Stomach (tissue), 8 donors: ENCODE measurements at regions not wholly inside any gene's neighbourhood (a gene's known extent, or its start where the extent isn't known, plus 50 kb on each side); places are given as distances from the start of the nearest gene placed in this dataset.

Experiments
- DNase-seq, 2 donors: peaks; one replicate each; pipeline versions ENCODE4 v3.0.0 to v3.0.0-alpha.2; 2013 to 2019
- H3K27ac ChIP-seq, 5 donors: fragments of 200-600 bp in 4 of 5; sonication (generic) in 4 of 5; one replicate each; pipeline ENCODE4 v1.5.1; 2013 to 2019; ENCODE audit warnings: mild to moderate bottlenecking in 1 of 5, moderate library complexity in 1 of 5
- H3K27me3 ChIP-seq, 3 donors: fragments of 200-600 bp; sonication (generic); one replicate each; pipeline ENCODE4 v1.5.1; 2017 to 2019; ENCODE audit warnings: mixed run types in 1 of 3
- H3K36me3 ChIP-seq, 4 donors: fragments of 200-600 bp; sonication (generic); 1 replicate in 3 of 4; 2 replicates in 1 of 4; pipeline ENCODE4 v1.5.1; 2016 to 2019
- H3K4me1 ChIP-seq, 4 donors: fragments of 200-600 bp; sonication (generic); one replicate each; pipeline ENCODE4 v1.5.1; 2016 to 2019
- H3K4me3 ChIP-seq, 4 donors: fragments of 200-600 bp; sonication (generic) in 3 of 4; one replicate each; pipeline ENCODE4 v1.5.1; 2016 to 2019; ENCODE audit warnings: mild to moderate bottlenecking in 1 of 4
- H3K9me3 ChIP-seq, 4 donors: fragments of 200-600 bp; sonication (generic); one replicate each; pipeline ENCODE4 v1.5.1; 2016 to 2019
- CTCF ChIP-seq, 7 experiments: fragments of 450-650 bp in 4 of 7; fragments of 200-600 bp in 3 of 7; sonication (generic) in 3 of 7; IDR thresholded peaks; one replicate each; pipeline ENCODE4 v1.5.1; 2016 to 2019; ENCODE audit warnings: antibody characterized with exemption in 7 of 7, control low read depth in 2 of 7, mild to moderate bottlenecking in 1 of 7
- EP300 ChIP-seq: sonication (generic); formaldehyde crosslinking; IDR thresholded peaks from one replicate; pipeline ENCODE4 v1.6.1; 2017; ENCODE audit warnings: antibody characterized with exemption
- POLR2A ChIP-seq, 4 donors: fragments of 450-650 bp; IDR thresholded peaks; one replicate each; pipeline ENCODE4 v1.6.1; 2016; ENCODE audit warnings: antibody characterized with exemption in 4 of 4, control low read depth in 2 of 4, mild to moderate bottlenecking in 1 of 4, moderate library complexity in 1 of 4
- POLR2AphosphoS5 ChIP-seq, 3 donors: sonication (generic); formaldehyde crosslinking; IDR thresholded peaks; one replicate each; pipeline ENCODE4 v1.6.1; 2016; ENCODE audit warnings: antibody characterized with exemption in 3 of 3
- WGBS, 5 donors: extraction: QIAGEN DNeasy Blood & Tissue Kit in 3 of 5; methylation state at CpG; one replicate each; pipeline versions ENCODE4 v1.1.5 to v1.1.7; 2013 to 2018; 5-methylcytosine and 5-hydroxymethylcytosine counted together
- intact Hi-C: fragments of 100-400 bp; cut with DNase I; formaldehyde crosslinking; loops from one replicate; pipeline ENCODE4 v1.15.1; 2023; ENCODE audit warnings: low total_unique reads
- donor health status: healthy with polysubstance abuse.
- donor health status: Bipolar disorder and iron deficiency.
- donor health status: healthy.

- Histone ChIP-seq H3K9me3 (no peaks in the 10 kb centered on the region), H3K4me1 (no peaks in the 10 kb centered on the region), H3K4me3 (no peak overlapping the region), H3K36me3 (no peaks in the 10 kb centered on the region), H3K27ac (no peak overlapping the region), H3K27me3 (no peaks in the 10 kb centered on the region)
- WGBS, 5 donors, result 87 to 95% (median 93%) methylated on average over 2 of the region's 2 CpGs
- TF ChIP-seq EP300 (no peak), POLR2A (IDR thresholded peaks at IDR 0.05) (no peak), CTCF (IDR thresholded peaks at IDR 0.05) (no peak), POLR2AphosphoS5 (IDR thresholded peaks at IDR 0.05) (no peak)
- DNase-seq, result no peak
- intact Hi-C loops, result no loop called here
Measured at GRCh38 chr4:13166214-13166613, 317.9 kb downstream of the RAB28 start.

- Histone ChIP-seq H3K27ac (no peak overlapping the region), H3K4me1 (no peaks in the 10 kb centered on the region), H3K9me3 (no peaks in the 10 kb centered on the region), H3K4me3 (no peak overlapping the region), H3K36me3 (no peaks in the 10 kb centered on the region), H3K27me3 (no peaks in the 10 kb centered on the region)
- intact Hi-C loops, result no loop called here
- no peak for TF ChIP-seq POLR2A (IDR thresholded peaks at IDR 0.05)
- TF ChIP-seq POLR2AphosphoS5 (IDR thresholded peaks at IDR 0.05), result no peak
- no peak for TF ChIP-seq EP300
- TF ChIP-seq CTCF (IDR thresholded peaks at IDR 0.05), result no peak
- 77 to 89% (median 86%) methylated on average over 6 of the region's 6 CpGs for WGBS, 5 donors
- DNase-seq, result no peak
Measured at GRCh38 chr4:13164783-13165331, 319.3 kb downstream of the RAB28 start.

- TF ChIP-seq CTCF (IDR thresholded peaks at IDR 0.05), result no peak
- TF ChIP-seq POLR2A (IDR thresholded peaks at IDR 0.05), result no peak
- no peak for TF ChIP-seq POLR2AphosphoS5 (IDR thresholded peaks at IDR 0.05)
- Histone ChIP-seq H3K27me3 (no peaks in the 10 kb centered on the region), H3K36me3 (no peaks in the 10 kb centered on the region), H3K4me3 (no peak overlapping the region), H3K27ac (no peak overlapping the region), H3K9me3 (no peaks in the 10 kb centered on the region), H3K4me1 (no peaks in the 10 kb centered on the region)
- intact Hi-C loops, result no loop called here
- no peak for DNase-seq
- 45 to 64% (median 56%) methylated on average over 5 of the region's 5 CpGs for WGBS, 5 donors
Measured at GRCh38 chr4:13162886-13163285, 321.3 kb downstream of the RAB28 start.

- no peaks in the 10 kb centered on the region for H3K4me1 ChIP-seq
- H3K27me3 ChIP-seq, result no peaks in the 10 kb centered on the region
- H3K4me3 ChIP-seq, result no peak overlapping the region
- TF ChIP-seq POLR2A (IDR thresholded peaks at IDR 0.05) (no peak), POLR2AphosphoS5 (IDR thresholded peaks at IDR 0.05) (no peak), EP300 (no peak), CTCF (IDR thresholded peaks at IDR 0.05) (no peak)
- no peak for DNase-seq
- intact Hi-C loops, result no loop called here
- 59 to 69% (median 61%) methylated on average over 2 of the region's 2 CpGs for whole genome bisulfite sequencing, 5 donors
- H3K36me3 ChIP-seq, result no peaks in the 10 kb centered on the region
- no peak overlapping the region for H3K27ac ChIP-seq
- no peaks in the 10 kb centered on the region for H3K9me3 ChIP-seq
Measured at GRCh38 chr4:13160920-13161319, 323.2 kb downstream of the RAB28 start.
